ENCODE measurements at regions not wholly inside any gene's neighbourhood (a gene's known extent, or its start where the extent isn't known, plus 50 kb on each side); places are given as distances from the start of the nearest gene placed in this dataset.

DNA sequence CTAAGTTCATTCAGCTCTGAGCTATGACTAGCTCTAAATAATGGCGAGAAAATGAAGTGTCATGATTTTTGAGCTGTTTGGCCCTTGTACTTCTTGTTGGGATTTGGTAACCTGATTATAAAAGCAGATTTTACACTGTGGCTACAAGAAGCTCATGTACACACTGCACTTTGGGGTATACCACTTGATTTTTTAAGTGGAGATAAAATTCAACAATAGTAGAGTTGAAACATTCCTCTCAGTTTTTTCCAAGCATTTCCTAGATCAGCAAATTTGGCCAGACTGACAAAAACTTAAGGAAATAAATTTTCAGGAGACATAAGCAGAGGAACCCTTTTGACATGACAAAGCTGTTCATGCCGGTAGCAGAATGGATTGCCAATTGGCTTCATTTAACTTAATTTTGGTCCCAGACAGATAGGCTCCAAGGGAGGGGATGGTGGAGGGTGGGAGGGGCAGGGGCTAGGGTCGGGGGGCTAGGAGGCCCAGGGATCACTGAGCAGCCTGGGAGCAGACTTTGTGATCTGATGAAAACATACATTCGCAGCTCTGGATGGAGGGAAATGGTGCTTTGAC is 575.9 kb downstream of the METTL15 start:
- Mint-ChIP-seq H3K27me3 (ENCODE audit: low read depth in 3 of 3) (peaks cover 0 to 4% (median 2%) of the 10 kb centered on the region in 3 donors), H3K4me1 (no peaks in the 10 kb centered on the region), H3K36me3 (peaks cover 0 to 4% (median 0%) of the 10 kb centered on the region in 3 donors), H3K27ac (no peak overlapping the region), H3K4me3 (no peak overlapping the region), H3K9me3 (peaks cover 2 to 29% (median 6%) of the 10 kb centered on the region in 6 donors)
- DNase-seq = no peak

DNA sequence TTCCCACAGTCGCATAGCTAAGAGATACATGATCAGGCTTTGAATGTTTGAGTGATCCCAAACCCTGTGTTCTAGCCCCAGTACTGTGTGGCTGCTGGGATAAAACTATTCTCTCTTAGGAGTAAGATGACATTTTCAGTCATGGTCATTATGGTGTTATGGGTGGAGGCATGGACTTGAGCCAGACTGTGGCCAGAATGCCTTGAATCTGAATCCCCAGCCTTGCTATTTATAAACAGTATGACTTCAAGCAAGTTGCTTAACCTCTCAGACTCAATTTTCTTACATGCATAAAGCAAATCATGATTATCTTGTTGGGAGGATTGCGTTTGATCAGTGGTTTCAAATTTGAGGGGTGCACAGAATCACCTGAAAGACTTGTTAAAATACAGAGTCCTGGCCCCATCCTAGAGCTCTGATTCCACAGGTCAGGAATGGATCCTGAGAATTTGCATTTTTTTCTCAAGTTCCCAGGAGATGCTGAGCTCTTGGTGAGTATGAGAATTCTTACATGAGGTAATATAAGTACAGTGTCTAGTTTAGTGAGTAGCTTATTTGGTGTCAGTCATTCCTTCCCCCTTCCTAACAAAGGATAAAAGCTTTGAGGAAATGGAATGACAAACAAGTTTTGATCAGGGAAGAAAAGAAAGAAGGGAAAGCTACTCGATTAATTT is 571.7 kb downstream of the METTL15 start:
- no peaks in the 10 kb centered on the region for H3K36me3 Mint-ChIP-seq
- DNase-seq = no peak
- H3K27ac Mint-ChIP-seq = no peak overlapping the region
- H3K4me3 Mint-ChIP-seq = no peak overlapping the region
- H3K4me1 Mint-ChIP-seq = no peaks in the 10 kb centered on the region
- H3K27me3 Mint-ChIP-seq (ENCODE audit: low read depth in 3 of 3) = peaks cover 0 to 4% (median 2%) of the 10 kb centered on the region in 3 donors
- H3K9me3 Mint-ChIP-seq = peaks cover 0 to 30% (median 3%) of the 10 kb centered on the region in 6 donors

DNA sequence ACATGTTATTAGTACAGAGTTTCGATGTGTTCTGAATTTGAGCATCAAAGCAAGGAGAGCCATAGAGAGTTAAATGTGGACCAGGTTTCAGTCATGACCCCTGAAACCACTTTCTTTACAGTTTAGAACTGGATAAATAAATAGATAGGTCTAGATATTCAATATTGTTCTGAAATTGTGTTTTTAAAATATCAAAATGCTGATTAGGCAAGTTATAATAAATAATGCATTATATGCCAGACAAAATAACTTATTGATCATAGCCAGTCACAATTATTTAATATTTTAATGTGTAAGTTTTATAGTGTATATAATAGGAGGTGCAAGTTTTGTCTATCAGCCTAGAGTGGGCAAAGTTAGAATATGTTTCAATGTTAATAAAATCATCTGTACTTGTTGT is 569.5 kb downstream of the METTL15 start:
- peaks cover 0 to 19% (median 2%) of the 10 kb centered on the region in 6 donors for H3K9me3 Mint-ChIP-seq
- no peak for DNase-seq
- H3K27ac Mint-ChIP-seq = no peak overlapping the region
- no peaks in the 10 kb centered on the region for H3K36me3 Mint-ChIP-seq
- H3K27me3 Mint-ChIP-seq (ENCODE audit: low read depth in 3 of 3) = peaks cover 0 to 4% (median under 1%) of the 10 kb centered on the region in 3 donors
- no peak overlapping the region for H3K4me3 Mint-ChIP-seq
- H3K4me1 Mint-ChIP-seq = no peaks in the 10 kb centered on the region

DNA sequence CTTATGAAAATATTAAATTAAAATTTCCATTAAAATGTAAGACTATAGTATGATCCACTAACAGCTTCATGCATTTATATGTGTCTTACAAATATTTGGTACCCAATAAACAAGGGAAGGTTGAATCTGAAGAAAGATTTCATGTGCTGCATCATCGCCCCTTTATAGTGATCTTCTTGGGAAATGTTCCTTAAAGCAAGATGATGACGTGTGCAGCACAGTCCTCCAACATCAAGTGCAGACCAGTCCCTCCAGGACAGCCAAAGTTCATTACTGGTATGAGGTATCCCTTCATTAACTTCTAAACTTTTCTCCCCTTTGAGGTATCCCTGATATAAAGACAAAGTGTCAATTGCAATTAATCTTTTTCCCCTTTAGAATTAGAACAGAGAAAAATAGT is 567.0 kb downstream of the METTL15 start:
- peaks cover 0 to 15% (median 3%) of the 10 kb centered on the region in 6 donors for H3K9me3 Mint-ChIP-seq
- peaks cover 0 to 2% (median 0%) of the 10 kb centered on the region in 3 donors for H3K27me3 Mint-ChIP-seq (ENCODE audit: low read depth in 3 of 3)
- no peak for DNase-seq
- H3K4me3 Mint-ChIP-seq = no peak overlapping the region
- H3K27ac Mint-ChIP-seq = no peak overlapping the region
- H3K36me3 Mint-ChIP-seq = no peaks in the 10 kb centered on the region
- no peaks in the 10 kb centered on the region for H3K4me1 Mint-ChIP-seq

DNA sequence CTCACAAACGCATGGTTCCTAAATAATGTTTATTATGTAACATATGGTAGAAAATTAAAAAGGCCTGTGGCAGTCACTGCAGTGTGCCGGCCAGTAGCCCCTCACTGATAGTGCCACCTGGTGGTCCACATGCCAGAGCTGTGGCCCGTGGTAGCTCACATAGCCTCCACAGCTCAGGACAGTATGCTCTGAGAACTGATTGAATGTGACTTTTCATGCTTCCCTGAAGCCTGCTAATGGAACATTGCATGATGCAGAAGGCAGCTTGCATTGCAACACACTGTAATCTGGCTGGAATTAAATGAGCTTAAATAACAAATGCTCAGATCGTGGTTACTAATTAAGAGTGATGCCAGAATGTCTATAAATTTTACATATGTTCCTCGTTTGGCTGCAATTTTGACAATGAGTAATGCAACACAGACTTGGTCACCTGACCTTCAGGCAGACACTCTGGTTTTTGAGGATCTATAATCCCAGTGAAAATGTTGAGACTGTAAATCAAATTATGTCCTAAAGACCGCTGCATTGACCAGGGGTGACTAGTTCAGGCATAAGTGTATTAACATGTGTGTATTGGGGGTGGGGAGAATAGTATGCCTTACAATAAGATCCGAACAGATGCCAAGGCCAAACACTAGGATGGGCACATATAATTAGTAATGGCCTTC is 566.4 kb downstream of the METTL15 start:
- no peak overlapping the region for H3K4me3 Mint-ChIP-seq
- H3K4me1 Mint-ChIP-seq = no peaks in the 10 kb centered on the region
- H3K9me3 Mint-ChIP-seq = peaks cover 0 to 13% (median 3%) of the 10 kb centered on the region in 6 donors
- H3K36me3 Mint-ChIP-seq = no peaks in the 10 kb centered on the region
- DNase-seq = no peak
- H3K27me3 Mint-ChIP-seq (ENCODE audit: low read depth in 3 of 3) = peaks cover 0 to 2% (median 0%) of the 10 kb centered on the region in 3 donors
- H3K27ac Mint-ChIP-seq = no peak overlapping the region

DNA sequence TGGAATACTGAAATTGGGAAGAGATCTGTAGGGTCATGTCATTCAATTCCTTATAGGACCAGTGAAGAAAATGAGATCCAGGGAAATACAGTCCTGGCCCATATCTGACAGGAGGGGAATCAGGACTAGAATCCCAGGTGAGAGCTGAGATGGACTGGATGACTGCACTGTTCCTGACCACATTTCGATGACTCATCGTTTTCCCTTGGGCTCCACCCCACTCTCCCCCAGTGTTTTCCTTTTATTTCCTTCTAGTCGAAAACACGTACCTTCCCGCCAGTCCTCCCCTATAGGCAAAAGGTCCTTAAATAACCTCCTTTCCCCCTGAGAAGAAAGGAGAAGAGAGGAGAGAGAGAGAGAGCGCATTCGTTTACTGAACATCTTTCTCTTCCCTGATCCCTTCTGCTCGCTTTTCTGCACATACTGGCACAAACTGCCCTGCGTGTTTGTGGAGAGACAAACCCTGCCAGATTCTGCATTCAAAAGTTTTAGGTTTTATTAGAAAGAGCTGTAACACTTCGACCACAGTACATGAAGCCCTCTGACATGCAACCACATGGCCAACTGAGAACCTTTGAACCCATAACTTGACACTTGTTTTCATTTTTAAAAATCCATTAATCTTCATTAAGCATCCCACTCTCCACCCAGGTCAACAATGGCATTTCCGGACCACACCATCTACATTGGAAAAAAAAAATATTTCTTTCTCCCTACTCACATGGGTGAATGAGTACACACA is 565.7 kb downstream of the METTL15 start:
- Mint-ChIP-seq H3K4me1 (no peaks in the 10 kb centered on the region), H3K36me3 (no peaks in the 10 kb centered on the region), H3K27ac (no peak overlapping the region), H3K4me3 (no peak overlapping the region), H3K27me3 (ENCODE audit: low read depth in 3 of 3) (peaks cover 0 to 2% (median 0%) of the 10 kb centered on the region in 3 donors), H3K9me3 (peaks cover 0 to 13% (median 3%) of the 10 kb centered on the region in 6 donors)
- no peak for DNase-seq

DNA sequence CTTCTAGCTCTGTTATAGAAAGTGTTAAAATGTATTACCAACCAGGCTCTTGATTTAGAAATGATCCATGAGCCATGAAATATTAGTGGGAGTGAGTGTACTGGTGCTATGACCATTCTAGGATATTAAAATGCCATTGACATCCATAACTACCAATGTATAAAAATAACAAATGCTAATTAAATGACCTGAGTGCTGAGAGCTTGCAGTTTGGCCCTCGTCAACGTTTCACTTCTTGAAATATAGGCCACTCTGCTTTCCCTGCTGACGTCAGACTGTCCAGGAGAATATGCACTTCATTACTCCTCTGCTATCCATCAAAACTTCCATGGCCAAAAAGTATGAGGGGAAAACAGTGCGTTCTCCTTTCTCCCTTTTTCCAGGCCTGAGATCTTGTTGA is 563.1 kb downstream of the METTL15 start:
- Mint-ChIP-seq H3K36me3 (no peaks in the 10 kb centered on the region), H3K9me3 (peaks cover 0 to 21% (median 3%) of the 10 kb centered on the region in 6 donors), H3K4me3 (no peak overlapping the region), H3K27ac (no peak overlapping the region), H3K4me1 (no peaks in the 10 kb centered on the region), H3K27me3 (ENCODE audit: low read depth in 3 of 3) (peaks cover 0 to 2% (median 0%) of the 10 kb centered on the region in 3 donors)
- DNase-seq = no peak

DNA sequence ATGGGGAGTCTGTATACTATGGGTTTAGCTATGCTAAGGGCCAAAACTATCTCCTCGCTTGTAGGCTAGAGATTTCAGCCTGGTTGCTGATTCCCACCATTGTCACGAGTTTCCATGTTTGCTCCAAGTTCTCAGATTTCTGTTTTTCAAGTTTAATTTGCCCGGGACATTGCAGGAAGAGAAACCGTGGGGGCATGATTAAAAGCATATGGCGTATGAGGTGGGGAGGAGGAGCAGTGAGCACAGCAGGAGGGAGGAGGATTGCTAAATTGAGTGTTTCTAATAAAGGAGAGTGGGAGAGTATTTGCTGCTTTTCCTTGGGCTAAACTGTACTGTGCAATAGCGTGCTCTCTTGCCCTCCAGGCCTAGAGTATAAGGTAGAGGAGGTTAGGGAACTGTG is 558.4 kb downstream of the METTL15 start:
- peaks cover 0 to 7% (median 2%) of the 10 kb centered on the region in 3 donors for H3K27me3 Mint-ChIP-seq (ENCODE audit: low read depth in 3 of 3)
- H3K36me3 Mint-ChIP-seq = no peaks in the 10 kb centered on the region
- H3K27ac Mint-ChIP-seq = no peak overlapping the region
- no peak for DNase-seq
- H3K9me3 Mint-ChIP-seq = peaks cover 0 to 26% (median 4%) of the 10 kb centered on the region in 6 donors
- no peak overlapping the region for H3K4me3 Mint-ChIP-seq
- no peaks in the 10 kb centered on the region for H3K4me1 Mint-ChIP-seq

DNA sequence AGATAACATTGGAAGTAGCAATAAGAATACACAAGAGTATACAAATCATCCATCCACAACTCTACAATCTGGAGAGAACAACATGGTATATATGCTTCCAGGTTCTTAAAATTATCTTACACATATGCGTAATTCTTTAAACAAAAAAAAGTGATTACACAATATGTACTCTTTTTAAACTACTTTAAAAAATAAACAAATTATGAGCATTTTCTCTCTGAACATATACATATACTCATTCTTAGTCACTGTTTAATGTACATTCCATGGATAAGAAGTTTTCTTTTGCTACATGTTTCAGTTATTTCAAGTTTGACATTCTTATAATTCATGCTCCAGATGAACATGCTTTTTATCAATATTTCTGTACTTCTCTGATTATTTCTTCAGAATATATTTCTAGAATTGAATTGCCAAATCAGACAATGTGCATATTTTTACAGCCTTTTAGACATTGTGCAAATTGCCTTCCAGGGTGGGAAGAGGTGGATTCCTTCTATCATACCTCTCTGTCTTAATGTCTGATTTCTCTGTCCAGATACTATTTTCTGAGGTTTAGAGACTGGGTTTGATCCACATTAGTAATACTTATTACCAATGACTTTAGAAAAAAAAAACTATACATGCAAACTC is 551.6 kb downstream of the METTL15 start:
- no peaks in the 10 kb centered on the region for H3K36me3 Mint-ChIP-seq
- H3K27me3 Mint-ChIP-seq (ENCODE audit: low read depth in 3 of 3) = peaks cover 0 to 9% (median 0%) of the 10 kb centered on the region in 3 donors
- H3K4me3 Mint-ChIP-seq = no peak overlapping the region
- peaks cover 0 to 15% (median 4%) of the 10 kb centered on the region in 6 donors for H3K9me3 Mint-ChIP-seq
- no peak overlapping the region for H3K27ac Mint-ChIP-seq
- DNase-seq = no peak
- H3K4me1 Mint-ChIP-seq = no peaks in the 10 kb centered on the region

DNA sequence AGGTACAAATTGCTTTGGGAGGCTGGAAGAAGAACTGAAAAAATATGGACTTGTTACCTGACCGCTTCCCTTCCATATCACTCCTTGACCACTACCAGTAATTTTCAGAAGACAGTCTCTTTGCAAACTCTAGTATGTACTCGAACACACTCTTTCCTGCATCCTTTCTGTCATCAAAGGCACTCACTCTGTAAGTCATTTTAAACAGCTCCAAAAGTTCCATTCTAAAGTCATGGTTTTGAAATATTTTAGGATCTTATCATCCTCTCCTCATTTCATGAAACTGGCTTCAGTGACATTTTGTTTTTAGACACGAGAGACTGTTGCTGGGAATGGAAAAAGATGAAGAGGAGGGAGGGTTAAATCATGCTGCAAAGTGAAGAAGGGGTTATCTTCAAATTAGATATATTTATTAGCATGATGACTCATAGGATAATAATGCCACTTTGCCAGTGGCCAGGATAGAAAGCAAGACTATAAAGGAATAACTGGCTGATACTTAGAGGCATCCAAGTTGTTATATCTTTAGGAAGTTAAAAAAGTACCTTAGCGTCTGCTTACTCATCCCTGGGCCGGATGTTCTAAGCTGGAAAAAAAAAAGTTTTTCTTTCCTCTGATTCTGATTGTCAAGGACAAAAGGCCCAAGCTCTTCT is 549.3 kb downstream of the METTL15 start:
- no peak for DNase-seq
- Mint-ChIP-seq H3K4me1 (no peaks in the 10 kb centered on the region), H3K27ac (no peak overlapping the region), H3K9me3 (peaks cover 0 to 13% (median 2%) of the 10 kb centered on the region in 6 donors), H3K27me3 (ENCODE audit: low read depth in 3 of 3) (peaks cover 0 to 6% (median 0%) of the 10 kb centered on the region in 3 donors), H3K36me3 (no peaks in the 10 kb centered on the region), H3K4me3 (no peak overlapping the region)

DNA sequence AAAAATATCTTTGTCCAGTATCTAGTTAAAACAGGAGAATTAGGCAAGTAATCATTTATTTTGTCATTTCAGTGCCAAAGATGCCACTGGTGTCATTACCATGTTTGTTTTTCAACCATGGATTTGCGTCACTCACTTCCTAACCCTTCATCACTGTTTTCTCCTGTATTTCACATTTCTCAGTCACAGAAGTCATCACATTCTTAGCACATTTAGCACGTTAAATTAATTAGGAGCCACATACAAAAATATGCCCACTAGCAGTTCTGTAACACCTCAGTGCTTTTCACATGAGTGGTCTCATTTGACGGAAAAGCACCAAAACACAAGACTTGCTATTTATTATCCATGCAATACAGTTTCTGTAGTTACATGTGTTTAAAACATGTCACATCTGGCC is 546.0 kb downstream of the METTL15 start:
- H3K27me3 Mint-ChIP-seq (ENCODE audit: low read depth in 3 of 3) = peaks cover 0 to 2% (median 0%) of the 10 kb centered on the region in 3 donors
- no peak for DNase-seq
- H3K9me3 Mint-ChIP-seq = peaks cover 0 to 16% (median 2%) of the 10 kb centered on the region in 6 donors
- no peaks in the 10 kb centered on the region for H3K36me3 Mint-ChIP-seq
- H3K4me3 Mint-ChIP-seq = no peak overlapping the region
- no peak overlapping the region for H3K27ac Mint-ChIP-seq
- H3K4me1 Mint-ChIP-seq = no peaks in the 10 kb centered on the region

DNA sequence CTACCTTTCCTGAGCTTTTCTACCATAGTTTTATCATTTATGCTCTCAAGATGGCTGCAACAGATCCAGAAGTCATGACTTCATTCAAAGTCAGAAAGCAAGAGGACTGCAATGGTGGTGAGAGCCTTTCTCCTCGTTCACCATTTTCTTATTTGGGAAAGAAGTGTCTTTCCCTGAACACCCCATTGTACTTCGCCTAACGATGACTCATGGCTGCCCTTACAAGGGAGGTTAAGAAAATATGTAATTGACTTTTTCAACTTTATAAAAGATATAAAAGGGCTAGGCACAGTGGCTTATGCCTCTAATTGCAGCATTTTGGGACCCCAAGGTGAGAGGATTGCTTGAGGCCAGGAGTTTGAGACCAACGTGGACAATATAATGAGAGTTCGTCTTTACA is 541.7 kb downstream of the METTL15 start:
- H3K9me3 Mint-ChIP-seq = peaks cover 5 to 15% (median 11%) of the 10 kb centered on the region in 6 donors
- peaks cover 0 to 3% (median 0%) of the 10 kb centered on the region in 3 donors for H3K27me3 Mint-ChIP-seq (ENCODE audit: low read depth in 3 of 3)
- no peaks in the 10 kb centered on the region for H3K4me1 Mint-ChIP-seq
- DNase-seq = no peak
- no peak overlapping the region for H3K27ac Mint-ChIP-seq
- H3K36me3 Mint-ChIP-seq = no peaks in the 10 kb centered on the region
- H3K4me3 Mint-ChIP-seq = no peak overlapping the region

DNA sequence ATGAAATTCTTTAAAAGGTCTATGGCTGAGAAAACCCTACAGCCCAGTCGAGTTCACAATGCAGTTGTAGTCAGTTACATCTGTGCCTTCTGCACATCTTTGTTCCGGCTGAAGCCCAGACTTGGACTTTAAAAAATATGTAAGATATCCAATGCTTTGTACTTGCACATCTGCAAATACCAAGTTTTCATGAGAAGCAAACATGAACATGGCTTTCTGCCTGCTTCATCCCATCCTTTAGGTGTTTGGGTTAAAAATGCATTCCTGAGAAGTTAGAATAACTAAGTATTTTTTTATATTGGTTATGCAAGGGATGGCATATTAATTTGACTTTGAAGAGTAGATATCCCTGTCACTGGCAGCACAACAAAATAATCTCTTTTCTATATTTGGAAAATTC is 528.4 kb downstream of the METTL15 start:
- Mint-ChIP-seq H3K9me3 (peaks cover 2 to 18% (median 6%) of the 10 kb centered on the region in 6 donors), H3K4me1 (no peaks in the 10 kb centered on the region), H3K36me3 (no peaks in the 10 kb centered on the region), H3K27me3 (ENCODE audit: low read depth in 3 of 3) (peaks cover 0 to 1% (median 0%) of the 10 kb centered on the region in 3 donors), H3K27ac (no peak overlapping the region), H3K4me3 (no peak overlapping the region)
- DNase-seq = no peak
